Uterus (tissue), 3 donors: ENCODE measurements at regions not wholly inside any gene's neighbourhood (a gene's known extent, or its start where the extent isn't known, plus 50 kb on each side); places are given as distances from the start of the nearest gene placed in this dataset.

ENCODE experiments used
- DNase-seq, 2 donors: peaks; one replicate each; pipeline ENCODE4 v3.0.0-alpha.2; 2019 to 2020
- H3K27ac ChIP-seq, 2 donors: fragments of 200-600 bp; sonication (generic); 1 replicate in 1 of 2; 2 replicates in 1 of 2; pipeline ENCODE4 v1.5.1; 2016 to 2018
- H3K27me3 ChIP-seq, 2 donors: fragments of 200-600 bp; sonication (generic); one replicate each; pipeline ENCODE4 v1.5.1; 2018 to 2019; ENCODE audit warnings: control low read depth in 1 of 2
- H3K36me3 ChIP-seq, 2 donors: fragments of 200-600 bp; sonication (generic); one replicate each; pipeline ENCODE4 v1.5.1; 2019; ENCODE audit warnings: control low read depth in 1 of 2
- H3K4me1 ChIP-seq, 2 donors: fragments of 200-600 bp; sonication (generic); one replicate each; pipeline ENCODE4 v1.5.1; 2018 to 2019; ENCODE audit warnings: control low read depth in 1 of 2
- H3K4me3 ChIP-seq, 2 donors: fragments of 200-600 bp; sonication (generic); 1 replicate in 1 of 2; 2 replicates in 1 of 2; pipeline ENCODE4 v1.5.1; 2018 to 2019; ENCODE audit warnings: mild to moderate bottlenecking in 1 of 2
- H3K9me3 ChIP-seq, 2 donors: fragments of 200-600 bp; sonication (generic); one replicate each; pipeline ENCODE4 v1.5.1; 2019; ENCODE audit warnings: control low read depth in 1 of 2
- POLR2A ChIP-seq, 2 donors: fragments of 450-650 bp; IDR thresholded peaks; one replicate each; pipeline ENCODE4 v1.6.1; 2016; ENCODE audit warnings: antibody characterized with exemption in 2 of 2, mild to moderate bottlenecking in 1 of 2, moderate library complexity in 1 of 2
- intact Hi-C: fragments of 100-400 bp; cut with DNase I; formaldehyde crosslinking; loops from one replicate; pipeline ENCODE4 v1.15.1; 2023; ENCODE audit warnings: low total_unique reads
- TF ChIP-seq, protein P1 (sequence below), 4 experiments: fragments of 200-600 bp in 2 of 4; fragments of 450-650 bp in 2 of 4; sonication (generic) in 2 of 4; IDR thresholded peaks; one replicate each; pipeline ENCODE4 v1.5.1; 2016 to 2019; ENCODE audit warnings: antibody characterized with exemption in 4 of 4, mild to moderate bottlenecking in 2 of 4, moderate library complexity in 1 of 4
- donor health status: DM: yes; HTN: yes; CAD: no.

DNA sequence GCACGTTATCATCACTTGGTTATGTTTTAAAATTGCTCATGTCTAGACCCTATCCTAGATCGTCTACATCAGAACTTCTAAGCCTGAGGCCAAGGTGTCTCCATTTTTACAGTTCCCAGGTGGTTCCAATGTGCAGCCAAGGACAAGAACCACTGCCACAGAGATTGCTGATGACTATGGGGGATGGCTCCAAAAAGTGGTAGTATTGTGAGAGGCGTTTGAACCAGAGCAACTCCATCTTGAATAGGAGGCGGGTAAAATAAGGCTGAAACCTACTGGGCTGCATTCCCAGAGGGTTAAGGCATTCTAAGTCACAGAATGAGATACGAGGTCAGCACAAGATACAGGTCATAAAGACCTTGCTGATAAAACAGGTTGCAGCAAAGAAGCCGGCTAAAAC, 195.6 kb upstream of the FOXN2 start:
- TF ChIP-seq, protein P1, sequence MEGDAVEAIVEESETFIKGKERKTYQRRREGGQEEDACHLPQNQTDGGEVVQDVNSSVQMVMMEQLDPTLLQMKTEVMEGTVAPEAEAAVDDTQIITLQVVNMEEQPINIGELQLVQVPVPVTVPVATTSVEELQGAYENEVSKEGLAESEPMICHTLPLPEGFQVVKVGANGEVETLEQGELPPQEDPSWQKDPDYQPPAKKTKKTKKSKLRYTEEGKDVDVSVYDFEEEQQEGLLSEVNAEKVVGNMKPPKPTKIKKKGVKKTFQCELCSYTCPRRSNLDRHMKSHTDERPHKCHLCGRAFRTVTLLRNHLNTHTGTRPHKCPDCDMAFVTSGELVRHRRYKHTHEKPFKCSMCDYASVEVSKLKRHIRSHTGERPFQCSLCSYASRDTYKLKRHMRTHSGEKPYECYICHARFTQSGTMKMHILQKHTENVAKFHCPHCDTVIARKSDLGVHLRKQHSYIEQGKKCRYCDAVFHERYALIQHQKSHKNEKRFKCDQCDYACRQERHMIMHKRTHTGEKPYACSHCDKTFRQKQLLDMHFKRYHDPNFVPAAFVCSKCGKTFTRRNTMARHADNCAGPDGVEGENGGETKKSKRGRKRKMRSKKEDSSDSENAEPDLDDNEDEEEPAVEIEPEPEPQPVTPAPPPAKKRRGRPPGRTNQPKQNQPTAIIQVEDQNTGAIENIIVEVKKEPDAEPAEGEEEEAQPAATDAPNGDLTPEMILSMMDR (IDR thresholded peaks at IDR 0.05) = no peak
- Histone ChIP-seq H3K4me1 (no peaks in the 10 kb centered on the region), H3K4me3 (no peak overlapping the region), H3K27me3 (no peaks in the 10 kb centered on the region), H3K9me3 (no peaks in the 10 kb centered on the region), H3K36me3 (no peaks in the 10 kb centered on the region), H3K27ac (no peak overlapping the region)
- DNase-seq = no peak
- intact Hi-C loops = no loop called here

DNA sequence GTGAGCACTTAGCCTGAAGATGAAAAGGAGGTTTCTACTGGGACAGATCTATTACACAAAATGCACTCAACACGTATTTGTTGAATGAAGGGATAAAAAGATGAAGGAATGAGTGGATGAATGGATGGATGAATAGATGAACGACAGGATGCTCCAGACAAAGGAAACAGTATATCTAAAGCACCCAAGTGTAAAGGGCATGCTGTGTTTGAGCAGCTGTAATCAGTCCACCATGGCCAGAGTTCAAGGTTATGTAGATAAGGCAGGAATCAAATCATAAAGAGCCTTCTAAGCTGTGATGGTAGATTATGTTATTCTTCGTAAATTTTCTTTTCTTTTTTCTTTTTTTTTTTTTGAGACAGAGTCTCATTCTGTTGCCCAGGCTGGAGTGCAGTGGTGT, 194.4 kb upstream of the FOXN2 start:
- no peak for TF ChIP-seq POLR2A (IDR thresholded peaks at IDR 0.05)
- TF ChIP-seq, protein P1 (IDR thresholded peaks at IDR 0.05) = no peak
- intact Hi-C loops = no loop called here
- H3K27me3 ChIP-seq = no peaks in the 10 kb centered on the region
- no peaks in the 10 kb centered on the region for H3K4me1 ChIP-seq
- no peak for DNase-seq
- no peak overlapping the region for H3K4me3 ChIP-seq
- no peak overlapping the region for H3K27ac ChIP-seq
- H3K9me3 ChIP-seq = no peaks in the 10 kb centered on the region
- no peaks in the 10 kb centered on the region for H3K36me3 ChIP-seq

DNA sequence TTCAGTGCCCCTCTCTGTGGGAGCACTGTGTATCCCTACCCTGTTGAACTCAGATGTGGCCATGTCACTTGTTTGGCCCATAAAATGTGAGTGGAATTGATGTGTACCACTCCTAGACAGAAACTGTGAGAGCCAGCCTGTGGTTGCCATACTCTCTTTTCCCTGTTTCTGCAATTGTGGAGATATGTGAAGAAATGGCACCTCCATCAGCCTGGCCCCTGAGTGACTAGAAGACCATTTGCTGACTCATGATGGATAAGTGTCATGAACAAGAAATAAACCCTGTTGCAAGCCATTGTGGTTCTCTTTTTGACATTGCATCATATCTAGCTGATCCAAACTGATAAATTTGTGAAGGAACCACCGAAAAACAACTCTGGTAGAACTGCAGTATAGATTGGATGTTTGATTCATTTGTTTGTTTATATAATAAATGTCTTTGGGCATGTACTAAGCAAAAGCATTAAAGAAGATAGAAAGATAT, 193.7 kb upstream of the FOXN2 start:
- no peak overlapping the region for H3K4me3 ChIP-seq
- no peak for DNase-seq
- H3K4me1 ChIP-seq = no peaks in the 10 kb centered on the region
- TF ChIP-seq POLR2A (IDR thresholded peaks at IDR 0.05) = no peak
- TF ChIP-seq, protein P1 (IDR thresholded peaks at IDR 0.05) = no peak
- H3K9me3 ChIP-seq = no peaks in the 10 kb centered on the region
- no peaks in the 10 kb centered on the region for H3K27me3 ChIP-seq
- no peaks in the 10 kb centered on the region for H3K36me3 ChIP-seq
- H3K27ac ChIP-seq = no peak overlapping the region
- intact Hi-C loops = no loop called here

DNA sequence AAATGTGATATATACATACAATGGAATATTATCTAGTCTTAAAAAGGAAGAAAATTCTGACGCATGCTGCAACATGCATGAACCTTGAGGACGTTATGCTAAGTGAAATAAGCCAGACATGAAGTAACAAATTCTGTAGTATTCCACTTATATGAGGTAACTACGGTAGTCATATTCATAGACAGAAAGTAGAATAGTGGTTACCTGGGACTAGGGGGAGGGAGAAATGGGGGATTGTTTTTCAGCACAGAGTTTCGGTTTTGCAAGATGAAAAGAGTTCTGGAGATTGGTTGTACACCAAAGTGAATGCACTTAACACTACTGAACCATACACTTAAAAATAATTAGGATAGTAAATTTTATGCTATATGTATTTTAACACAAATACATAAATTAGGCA, 192.3 kb upstream of the FOXN2 start:
- intact Hi-C loops = no loop called here
- no peaks in the 10 kb centered on the region for H3K27me3 ChIP-seq
- no peak for DNase-seq
- TF ChIP-seq, protein P1 (IDR thresholded peaks at IDR 0.05) = no peak
- no peak for TF ChIP-seq POLR2A (IDR thresholded peaks at IDR 0.05)
- H3K4me1 ChIP-seq = no peaks in the 10 kb centered on the region
- H3K9me3 ChIP-seq = no peaks in the 10 kb centered on the region
- H3K36me3 ChIP-seq = no peaks in the 10 kb centered on the region
- H3K4me3 ChIP-seq = no peak overlapping the region
- H3K27ac ChIP-seq = no peak overlapping the region

DNA sequence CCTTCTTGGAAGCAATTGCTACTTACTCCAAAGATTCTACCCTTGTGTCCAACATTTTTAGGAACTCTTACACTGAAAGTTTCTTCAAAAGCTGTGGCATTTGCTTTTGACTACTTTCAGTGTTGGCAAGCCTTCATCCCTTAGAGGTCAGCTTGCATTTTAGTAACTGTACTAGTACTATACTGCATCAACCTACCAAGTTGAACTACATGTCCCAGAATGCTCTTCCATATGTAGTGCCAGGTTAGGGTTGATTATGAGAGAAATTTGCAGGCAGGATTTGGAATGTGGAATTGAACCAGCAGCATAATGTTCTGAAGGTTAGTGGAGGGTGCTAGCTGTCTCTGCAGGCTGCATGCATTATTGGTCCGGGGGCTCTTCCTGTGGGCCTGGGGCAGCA, 189.9 kb upstream of the FOXN2 start:
- TF ChIP-seq, protein P1 (IDR thresholded peaks at IDR 0.05) = no peak
- TF ChIP-seq POLR2A (IDR thresholded peaks at IDR 0.05) = no peak
- H3K9me3 ChIP-seq = no peaks in the 10 kb centered on the region
- intact Hi-C loops = no loop called here
- no peak overlapping the region for H3K27ac ChIP-seq
- no peaks in the 10 kb centered on the region for H3K4me1 ChIP-seq
- DNase-seq = no peak
- no peaks in the 10 kb centered on the region for H3K36me3 ChIP-seq
- no peak overlapping the region for H3K4me3 ChIP-seq
- no peaks in the 10 kb centered on the region for H3K27me3 ChIP-seq
